HUES6 (cell line): ENCODE measurements at regions not wholly inside any gene's neighbourhood (a gene's known extent, or its start where the extent isn't known, plus 50 kb on each side); places are given as distances from the start of the nearest gene placed in this dataset.

Experiments
- H3K27ac ChIP-seq: 2 replicates; pipeline ENCODE4 v1.7.0; 2013; ENCODE audit warnings: low read depth, mild to moderate bottlenecking, low read length, inconsistent platforms
- H3K27me3 ChIP-seq: 2 replicates; pipeline ENCODE4 v1.6.1; 2013; ENCODE audit warnings: low read length; ENCODE audit not compliant: control insufficient read depth, insufficient read depth
- H3K36me3 ChIP-seq: 2 replicates; pipeline ENCODE4 v1.6.1; 2013; ENCODE audit warnings: low read length; ENCODE audit not compliant: control insufficient read depth, insufficient read depth
- H3K4me1 ChIP-seq: 2 replicates; pipeline ENCODE4 v1.6.1; 2013; ENCODE audit warnings: low read length; ENCODE audit not compliant: control insufficient read depth, insufficient read depth
- H3K4me3 ChIP-seq: 2 replicates; pipeline ENCODE4 v1.5.1; 2013; ENCODE audit warnings: low read depth, low read length
- H3K9ac ChIP-seq: one replicate; pipeline ENCODE4 v1.6.1; 2013; ENCODE audit warnings: mild to moderate bottlenecking, low read length
- H3K9me3 ChIP-seq: 2 replicates; pipeline ENCODE4 v1.6.1; 2013; ENCODE audit warnings: low read depth, low read length; ENCODE audit not compliant: control insufficient read depth, insufficient read depth

DNA sequence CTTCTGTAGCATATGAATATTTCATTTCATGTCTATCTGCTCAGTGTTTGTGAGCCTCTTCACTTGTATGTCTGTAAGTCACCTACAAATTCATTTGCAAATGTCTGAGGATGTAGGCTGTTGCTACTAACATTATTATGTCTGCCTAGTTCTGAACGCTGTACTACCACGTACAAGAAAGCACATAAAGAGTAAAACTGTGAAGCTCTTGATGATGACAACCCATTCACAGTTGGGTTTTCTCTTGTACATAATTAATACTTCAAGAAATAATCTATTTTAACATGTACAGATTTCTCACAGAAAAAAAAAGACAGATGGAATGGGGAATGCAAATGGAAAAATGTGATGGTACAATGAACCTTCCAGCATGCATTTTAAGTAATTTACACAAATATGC is 64.3 kb upstream of the CPNE8 start:
- no peaks in the 10 kb centered on the region for H3K4me1 ChIP-seq
- H3K36me3 ChIP-seq = no peaks in the 10 kb centered on the region
- H3K9ac ChIP-seq = no peak overlapping the region
- no peak overlapping the region for H3K27ac ChIP-seq
- H3K27me3 ChIP-seq = no peaks in the 10 kb centered on the region
- H3K9me3 ChIP-seq = peaks cover 7% of the 10 kb centered on the region
- H3K4me3 ChIP-seq = no peak overlapping the region

DNA sequence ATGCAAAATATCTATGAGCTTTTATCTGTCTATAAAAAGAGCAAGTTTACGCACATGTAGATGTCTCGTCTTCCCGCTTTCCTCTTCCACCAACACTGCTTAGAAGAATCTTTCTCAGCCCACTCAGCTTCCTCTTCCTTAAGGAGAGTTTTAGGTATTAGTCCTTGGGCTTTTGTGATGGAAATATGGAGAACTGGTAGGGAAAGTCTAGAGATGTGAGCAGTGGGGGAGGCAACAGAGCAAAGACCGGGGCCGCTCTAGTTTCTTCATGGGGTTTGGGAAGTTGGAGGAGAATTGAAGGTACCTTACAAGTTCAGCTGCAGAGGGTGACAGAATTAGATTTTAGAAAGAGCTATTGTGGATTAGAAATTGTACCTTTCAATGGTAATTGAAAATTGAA is 56.3 kb upstream of the CPNE8 start:
- no peaks in the 10 kb centered on the region for H3K27me3 ChIP-seq
- H3K27ac ChIP-seq = no peak overlapping the region
- peaks cover 12% of the 10 kb centered on the region for H3K4me1 ChIP-seq
- no peak overlapping the region for H3K9ac ChIP-seq
- H3K9me3 ChIP-seq = no peaks in the 10 kb centered on the region
- no peak overlapping the region for H3K4me3 ChIP-seq
- H3K36me3 ChIP-seq = no peaks in the 10 kb centered on the region

DNA sequence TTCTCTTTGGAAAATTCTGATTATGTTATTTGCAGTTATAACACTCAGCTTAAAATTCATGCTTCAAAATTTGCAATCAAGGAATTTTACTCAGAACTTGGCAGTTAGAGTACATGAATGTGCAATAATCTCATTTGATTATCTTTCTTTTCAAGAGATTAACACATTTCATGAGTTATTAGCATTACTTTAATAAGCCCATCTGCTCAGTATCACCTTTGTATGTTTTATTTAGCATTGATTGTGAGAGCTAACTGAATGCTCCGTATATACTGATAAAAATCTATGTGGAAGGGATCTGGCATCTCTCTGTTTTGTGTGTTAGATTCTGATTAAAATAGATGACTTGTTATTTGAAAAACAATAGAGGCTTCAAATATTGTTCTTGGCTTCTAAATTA is 55.6 kb upstream of the CPNE8 start:
- no peaks in the 10 kb centered on the region for H3K27me3 ChIP-seq

DNA sequence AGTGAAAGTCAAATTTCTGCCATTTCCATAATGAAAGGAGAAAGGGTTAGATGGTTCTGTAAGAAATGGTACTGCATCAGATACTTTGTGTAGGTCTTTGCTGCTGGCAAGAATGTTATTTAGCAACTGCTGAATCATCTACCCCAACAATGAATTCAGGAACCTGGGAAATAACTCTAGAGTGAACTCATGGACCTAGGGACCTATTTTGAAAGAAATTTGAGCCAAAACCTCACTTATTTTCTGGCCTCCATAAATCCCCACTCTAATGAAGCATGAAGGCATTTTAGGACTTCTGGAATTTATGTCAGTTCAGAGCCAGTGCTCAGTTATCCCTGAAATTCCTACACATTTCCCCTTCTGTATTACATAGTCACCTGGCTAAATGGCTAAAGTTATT is 50.9 kb upstream of the CPNE8 start:
- H3K9ac ChIP-seq = no peak overlapping the region
- H3K27ac ChIP-seq = no peak overlapping the region
- H3K27me3 ChIP-seq = no peaks in the 10 kb centered on the region

More for the DNA sequence above, 55.6 kb upstream of the CPNE8 start:
- Histone ChIP-seq H3K9me3 (no peaks in the 10 kb centered on the region), H3K4me1 (peaks cover 12% of the 10 kb centered on the region), H3K36me3 (no peaks in the 10 kb centered on the region), H3K4me3 (no peak overlapping the region), H3K9ac (no peak overlapping the region), H3K27ac (no peak overlapping the region)

More for the DNA sequence above, 50.9 kb upstream of the CPNE8 start:
- Histone ChIP-seq H3K36me3 (no peaks in the 10 kb centered on the region), H3K4me1 (no peaks in the 10 kb centered on the region), H3K9me3 (no peaks in the 10 kb centered on the region), H3K4me3 (no peak overlapping the region)
